Mesothelial cell of epicardium (in vitro differentiated cells): ENCODE measurements at regions not wholly inside any gene's neighbourhood (a gene's known extent, or its start where the extent isn't known, plus 50 kb on each side); places are given as distances from the start of the nearest gene placed in this dataset.

Experiments
- DNase-seq, 2 experiments: peaks; one replicate each; pipeline ENCODE4 v3.0.0; 2021; ENCODE audit warnings: low spot score in 2 of 2; ENCODE audit not compliant: unreplicated experiment in 2 of 2
- H3K27ac Mint-ChIP-seq: 2 replicates; pipeline ENCODE4 v1.8.0; 2021; ENCODE audit warnings: mixed read lengths
- H3K27me3 Mint-ChIP-seq: 2 replicates; pipeline ENCODE4 v1.8.0; 2021; ENCODE audit warnings: low read depth, mixed read lengths
- H3K36me3 Mint-ChIP-seq: 2 replicates; pipeline ENCODE4 v1.8.0; 2021; ENCODE audit warnings: mixed read lengths
- H3K4me1 Mint-ChIP-seq: 2 replicates; pipeline ENCODE4 v1.8.0; 2021; ENCODE audit warnings: mixed read lengths
- H3K4me3 Mint-ChIP-seq: 2 replicates; pipeline ENCODE4 v1.8.0; 2021; ENCODE audit warnings: mild to moderate bottlenecking, moderate library complexity, mixed read lengths
- H3K9me3 Mint-ChIP-seq: 2 replicates; pipeline ENCODE4 v1.8.0; 2021; ENCODE audit warnings: mixed read lengths
- TF ChIP-seq, protein P1 (sequence below): fragments of 200-600 bp; sonication (generic); IDR thresholded peaks from one replicate; pipeline ENCODE4 v1.5.0; 2021; ENCODE audit warnings: antibody characterized with exemption; ENCODE audit not compliant: unreplicated experiment

DNA sequence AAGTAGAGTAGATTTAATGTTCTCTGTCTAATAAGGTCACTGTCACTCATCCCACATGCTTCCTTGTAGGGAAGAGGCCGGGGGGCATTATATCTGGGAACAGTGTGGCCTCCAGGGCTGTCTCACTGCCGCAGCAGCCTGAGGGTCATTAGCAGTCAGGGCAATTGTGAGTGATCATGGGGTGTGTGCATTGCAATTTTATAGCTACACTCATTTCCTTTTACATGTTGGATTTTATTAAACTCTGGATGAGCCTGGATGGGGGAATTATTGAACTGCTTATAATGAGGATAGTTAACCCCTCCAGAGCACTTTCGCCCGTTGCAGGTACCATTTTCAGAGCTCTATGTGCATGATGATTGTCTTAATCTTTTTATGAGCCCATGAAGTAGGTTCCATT, 60.9 kb upstream of the DISP3 start:
- Mint-ChIP-seq H3K4me3 (no peak overlapping the region), H3K27ac (no peak overlapping the region), H3K36me3 (no peaks in the 10 kb centered on the region), H3K27me3 (peaks cover 42% of the 10 kb centered on the region), H3K9me3 (no peaks in the 10 kb centered on the region), H3K4me1 (peaks cover 9% of the 10 kb centered on the region)
- TF ChIP-seq, protein P1, sequence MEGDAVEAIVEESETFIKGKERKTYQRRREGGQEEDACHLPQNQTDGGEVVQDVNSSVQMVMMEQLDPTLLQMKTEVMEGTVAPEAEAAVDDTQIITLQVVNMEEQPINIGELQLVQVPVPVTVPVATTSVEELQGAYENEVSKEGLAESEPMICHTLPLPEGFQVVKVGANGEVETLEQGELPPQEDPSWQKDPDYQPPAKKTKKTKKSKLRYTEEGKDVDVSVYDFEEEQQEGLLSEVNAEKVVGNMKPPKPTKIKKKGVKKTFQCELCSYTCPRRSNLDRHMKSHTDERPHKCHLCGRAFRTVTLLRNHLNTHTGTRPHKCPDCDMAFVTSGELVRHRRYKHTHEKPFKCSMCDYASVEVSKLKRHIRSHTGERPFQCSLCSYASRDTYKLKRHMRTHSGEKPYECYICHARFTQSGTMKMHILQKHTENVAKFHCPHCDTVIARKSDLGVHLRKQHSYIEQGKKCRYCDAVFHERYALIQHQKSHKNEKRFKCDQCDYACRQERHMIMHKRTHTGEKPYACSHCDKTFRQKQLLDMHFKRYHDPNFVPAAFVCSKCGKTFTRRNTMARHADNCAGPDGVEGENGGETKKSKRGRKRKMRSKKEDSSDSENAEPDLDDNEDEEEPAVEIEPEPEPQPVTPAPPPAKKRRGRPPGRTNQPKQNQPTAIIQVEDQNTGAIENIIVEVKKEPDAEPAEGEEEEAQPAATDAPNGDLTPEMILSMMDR, result no peak
- no peak for DNase-seq

DNA sequence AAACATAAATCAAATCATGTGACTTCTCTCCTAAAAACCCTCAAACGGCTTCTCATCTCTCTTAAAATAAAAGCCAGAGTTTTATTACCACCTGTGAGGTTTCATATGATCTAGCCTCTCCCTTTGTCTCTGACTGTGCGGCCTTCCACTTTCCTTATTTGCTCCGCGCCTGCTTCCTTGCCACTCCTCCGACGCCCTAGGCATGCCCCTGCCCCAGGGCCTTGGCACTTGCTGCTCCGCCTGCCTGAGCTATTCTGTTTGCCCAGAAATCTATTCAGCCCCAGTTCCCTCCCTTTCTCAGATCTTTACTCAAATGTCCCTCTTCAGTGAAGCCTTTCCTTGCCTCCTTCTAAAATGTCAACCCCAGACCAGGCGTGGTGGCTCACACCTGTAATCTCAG, 57.5 kb upstream of the DISP3 start:
- Mint-ChIP-seq H3K27ac (no peak overlapping the region), H3K36me3 (no peaks in the 10 kb centered on the region), H3K4me1 (peaks cover 3% of the 10 kb centered on the region), H3K27me3 (peaks cover 49% of the 10 kb centered on the region), H3K4me3 (no peak overlapping the region), H3K9me3 (no peaks in the 10 kb centered on the region)
- TF ChIP-seq, protein P1, result no peak
- no peak for DNase-seq

DNA sequence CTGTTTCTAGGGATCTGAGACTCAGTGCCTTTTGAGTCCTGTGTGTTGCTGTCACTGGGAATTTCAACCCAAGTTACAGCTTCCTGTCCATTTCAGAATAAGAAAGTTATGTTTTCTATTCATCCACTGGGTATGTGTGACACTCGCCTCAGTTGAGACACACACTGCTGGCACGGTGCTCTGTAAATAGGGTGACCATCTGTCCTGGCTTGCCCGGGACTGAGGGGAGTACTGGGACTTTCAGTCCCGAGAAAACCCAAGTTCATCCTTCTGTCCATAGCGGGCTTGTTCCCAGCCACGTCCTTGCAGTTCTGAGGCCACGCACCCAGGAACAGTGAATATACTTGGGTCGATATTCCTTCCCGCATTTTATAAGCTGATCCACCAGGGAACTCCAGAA, 56.3 kb upstream of the DISP3 start:
- TF ChIP-seq, protein P1, result no peak
- no peaks in the 10 kb centered on the region for H3K36me3 Mint-ChIP-seq
- H3K4me1 Mint-ChIP-seq, result no peaks in the 10 kb centered on the region
- H3K27ac Mint-ChIP-seq, result no peak overlapping the region
- no peaks in the 10 kb centered on the region for H3K9me3 Mint-ChIP-seq
- H3K27me3 Mint-ChIP-seq, result peaks cover 45% of the 10 kb centered on the region
- no peak overlapping the region for H3K4me3 Mint-ChIP-seq
- DNase-seq, result no peak

DNA sequence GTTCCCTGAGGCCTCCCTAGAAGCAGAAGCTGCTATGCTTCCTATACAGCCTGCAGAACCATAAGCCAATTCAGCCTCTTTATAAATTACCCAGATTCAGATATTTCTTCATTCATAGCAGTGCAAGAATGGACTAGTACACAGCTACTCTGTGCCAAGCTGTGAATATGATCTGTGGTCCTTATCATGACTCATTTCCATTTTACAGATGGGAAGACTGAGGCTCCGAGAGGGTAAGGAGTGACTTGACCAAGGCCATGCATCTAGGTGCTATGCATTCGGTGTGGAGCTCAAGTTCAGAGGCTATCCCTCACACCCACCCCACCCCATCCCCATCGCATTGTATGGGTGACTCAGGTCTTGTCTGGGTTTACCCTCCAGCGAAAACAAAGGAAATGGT, 52.3 kb upstream of the DISP3 start:
- H3K4me1 Mint-ChIP-seq, result no peaks in the 10 kb centered on the region
- no peak overlapping the region for H3K27ac Mint-ChIP-seq
- H3K9me3 Mint-ChIP-seq, result no peaks in the 10 kb centered on the region
- H3K4me3 Mint-ChIP-seq, result no peak overlapping the region
- peaks cover 28% of the 10 kb centered on the region for H3K27me3 Mint-ChIP-seq
- H3K36me3 Mint-ChIP-seq, result no peaks in the 10 kb centered on the region
- no peak for DNase-seq
- TF ChIP-seq, protein P1, result no peak

DNA sequence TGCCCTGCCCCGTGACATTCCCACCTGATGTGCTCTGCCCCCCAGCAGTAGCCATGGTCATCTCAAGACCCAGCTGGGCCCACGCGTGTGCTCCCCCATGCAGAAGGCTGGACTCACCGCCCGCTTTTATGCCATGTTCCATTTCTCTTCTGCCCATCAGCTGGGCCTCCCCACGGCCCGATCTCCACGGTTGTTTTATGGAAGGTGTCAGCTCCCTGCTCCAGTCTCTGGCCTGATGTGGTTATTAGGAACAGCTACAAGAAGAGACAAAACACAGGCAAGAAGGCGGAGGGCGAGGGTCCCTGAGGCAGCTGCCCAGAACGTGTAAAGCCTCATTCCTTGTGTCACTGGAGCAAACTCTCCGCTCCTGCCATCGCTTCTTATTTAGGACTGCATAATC, 50.2 kb upstream of the DISP3 start:
- no peaks in the 10 kb centered on the region for H3K36me3 Mint-ChIP-seq
- no peak overlapping the region for H3K27ac Mint-ChIP-seq
- DNase-seq, result no peak
- H3K27me3 Mint-ChIP-seq, result peaks cover 20% of the 10 kb centered on the region
- H3K9me3 Mint-ChIP-seq, result no peaks in the 10 kb centered on the region
- TF ChIP-seq, protein P1, result no peak
- H3K4me3 Mint-ChIP-seq, result no peak overlapping the region
- H3K4me1 Mint-ChIP-seq, result no peaks in the 10 kb centered on the region
